Chondrocyte (in vitro differentiated cells): ENCODE measurements at regions not wholly inside any gene's neighbourhood (a gene's known extent, or its start where the extent isn't known, plus 50 kb on each side); places are given as distances from the start of the nearest gene placed in this dataset.

Source experiments
- DNase-seq: peaks from one replicate; pipeline ENCODE4 v3.0.0; 2021; ENCODE audit warnings: mixed read lengths, low spot score
- H3K27ac Mint-ChIP-seq: one replicate; pipeline ENCODE4 v1.8.0; 2021; ENCODE audit warnings: mild to moderate bottlenecking, moderate library complexity, mixed read lengths; ENCODE audit not compliant: unreplicated experiment
- H3K27me3 Mint-ChIP-seq: 2 replicates; pipeline ENCODE4 v1.8.0; 2021; ENCODE audit warnings: low read depth, mixed read lengths
- H3K36me3 Mint-ChIP-seq: 2 replicates; pipeline ENCODE4 v1.8.0; 2021; ENCODE audit warnings: low read depth, mixed read lengths
- H3K4me1 Mint-ChIP-seq: 2 replicates; pipeline ENCODE4 v1.8.0; 2021; ENCODE audit warnings: low read depth, mild to moderate bottlenecking, mixed read lengths
- H3K4me3 Mint-ChIP-seq: one replicate; pipeline ENCODE4 v1.8.0; 2021; ENCODE audit warnings: mild to moderate bottlenecking, moderate library complexity, mixed read lengths; ENCODE audit not compliant: unreplicated experiment
- H3K9me3 Mint-ChIP-seq: 2 replicates; pipeline ENCODE4 v1.8.0; 2021; ENCODE audit warnings: low read depth, mixed read lengths
- CTCF ChIP-seq: fragments of 200-600 bp; sonication (generic); IDR thresholded peaks from 2 replicates; pipeline ENCODE4 v1.5.0; 2021; ENCODE audit warnings: antibody characterized with exemption, mild to moderate bottlenecking, moderate library complexity

GRCh38 chr1:17999884-18000283, 107.7 kb upstream of the IGSF21 start:
- H3K27ac Mint-ChIP-seq: no peak overlapping the region
- peaks cover 9% of the 10 kb centered on the region for H3K27me3 Mint-ChIP-seq
- H3K36me3 Mint-ChIP-seq: no peaks in the 10 kb centered on the region
- no peaks in the 10 kb centered on the region for H3K9me3 Mint-ChIP-seq
- no peak for DNase-seq
- H3K4me3 Mint-ChIP-seq: no peak overlapping the region
- no peaks in the 10 kb centered on the region for H3K4me1 Mint-ChIP-seq
- no peak for TF ChIP-seq CTCF

GRCh38 chr1:18001725-18002124, 105.9 kb upstream of the IGSF21 start:
- DNase-seq: no peak
- Mint-ChIP-seq H3K4me3 (no peak overlapping the region), H3K9me3 (no peaks in the 10 kb centered on the region), H3K4me1 (no peaks in the 10 kb centered on the region), H3K27ac (no peak overlapping the region), H3K27me3 (peaks cover 20% of the 10 kb centered on the region), H3K36me3 (no peaks in the 10 kb centered on the region)
- no peak for TF ChIP-seq CTCF

GRCh38 chr1:18004278-18004677, 103.3 kb upstream of the IGSF21 start:
- Mint-ChIP-seq H3K27me3 (peaks cover 26% of the 10 kb centered on the region), H3K9me3 (no peaks in the 10 kb centered on the region), H3K27ac (no peak overlapping the region), H3K4me1 (no peaks in the 10 kb centered on the region), H3K4me3 (no peak overlapping the region), H3K36me3 (no peaks in the 10 kb centered on the region)
- peak; percentile 5 for DNase-seq
- no peak for TF ChIP-seq CTCF

- peak; percentile 37 for DNase-seq
- Mint-ChIP-seq H3K27ac (no peak overlapping the region), H3K9me3 (no peaks in the 10 kb centered on the region), H3K4me3 (no peak overlapping the region), H3K36me3 (no peaks in the 10 kb centered on the region), H3K4me1 (no peaks in the 10 kb centered on the region), H3K27me3 (peaks cover 26% of the 10 kb centered on the region)
- no peak for TF ChIP-seq CTCF
Observed at GRCh38 chr1:18005238-18005637, 102.4 kb upstream of the IGSF21 start.

- Mint-ChIP-seq H3K36me3 (no peaks in the 10 kb centered on the region), H3K4me1 (no peaks in the 10 kb centered on the region), H3K27ac (no peak overlapping the region), H3K4me3 (no peak overlapping the region), H3K27me3 (peaks cover 28% of the 10 kb centered on the region), H3K9me3 (no peaks in the 10 kb centered on the region)
- no peak for TF ChIP-seq CTCF
- peak; percentile 52 for DNase-seq
Observed at GRCh38 chr1:18007391-18008041, 100.1 kb upstream of the IGSF21 start.
